ENCODE measurements at regions not wholly inside any gene's neighbourhood (a gene's known extent, or its start where the extent isn't known, plus 50 kb on each side); places are given as distances from the start of the nearest gene placed in this dataset.

DNA sequence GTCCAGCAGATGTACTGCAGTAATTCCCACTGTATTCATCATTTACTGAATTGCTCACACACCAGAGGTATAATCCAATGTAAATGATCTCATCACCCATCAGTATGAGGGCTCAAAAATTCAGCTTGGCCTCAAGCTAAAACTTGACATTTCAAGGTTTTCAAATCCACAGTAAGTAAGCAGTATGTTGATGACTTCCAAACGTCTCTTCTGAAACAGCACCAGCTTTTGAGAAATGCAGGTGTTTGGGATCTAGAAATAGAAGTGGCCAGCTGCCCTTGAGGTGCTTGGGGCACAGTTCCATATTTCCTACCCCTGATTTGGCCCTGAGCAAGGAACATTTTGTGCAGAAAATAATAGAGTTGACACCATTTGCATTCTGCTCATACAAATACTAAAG lies 388.0 kb upstream of the TUSC1 start:
- TF ChIP-seq, protein P1, sequence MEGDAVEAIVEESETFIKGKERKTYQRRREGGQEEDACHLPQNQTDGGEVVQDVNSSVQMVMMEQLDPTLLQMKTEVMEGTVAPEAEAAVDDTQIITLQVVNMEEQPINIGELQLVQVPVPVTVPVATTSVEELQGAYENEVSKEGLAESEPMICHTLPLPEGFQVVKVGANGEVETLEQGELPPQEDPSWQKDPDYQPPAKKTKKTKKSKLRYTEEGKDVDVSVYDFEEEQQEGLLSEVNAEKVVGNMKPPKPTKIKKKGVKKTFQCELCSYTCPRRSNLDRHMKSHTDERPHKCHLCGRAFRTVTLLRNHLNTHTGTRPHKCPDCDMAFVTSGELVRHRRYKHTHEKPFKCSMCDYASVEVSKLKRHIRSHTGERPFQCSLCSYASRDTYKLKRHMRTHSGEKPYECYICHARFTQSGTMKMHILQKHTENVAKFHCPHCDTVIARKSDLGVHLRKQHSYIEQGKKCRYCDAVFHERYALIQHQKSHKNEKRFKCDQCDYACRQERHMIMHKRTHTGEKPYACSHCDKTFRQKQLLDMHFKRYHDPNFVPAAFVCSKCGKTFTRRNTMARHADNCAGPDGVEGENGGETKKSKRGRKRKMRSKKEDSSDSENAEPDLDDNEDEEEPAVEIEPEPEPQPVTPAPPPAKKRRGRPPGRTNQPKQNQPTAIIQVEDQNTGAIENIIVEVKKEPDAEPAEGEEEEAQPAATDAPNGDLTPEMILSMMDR (IDR thresholded peaks at IDR 0.05; ENCODE audit: low read depth, low read length): no peak
- DNase-seq (ENCODE audit: extremely low read depth, low read depth): no peak

DNA sequence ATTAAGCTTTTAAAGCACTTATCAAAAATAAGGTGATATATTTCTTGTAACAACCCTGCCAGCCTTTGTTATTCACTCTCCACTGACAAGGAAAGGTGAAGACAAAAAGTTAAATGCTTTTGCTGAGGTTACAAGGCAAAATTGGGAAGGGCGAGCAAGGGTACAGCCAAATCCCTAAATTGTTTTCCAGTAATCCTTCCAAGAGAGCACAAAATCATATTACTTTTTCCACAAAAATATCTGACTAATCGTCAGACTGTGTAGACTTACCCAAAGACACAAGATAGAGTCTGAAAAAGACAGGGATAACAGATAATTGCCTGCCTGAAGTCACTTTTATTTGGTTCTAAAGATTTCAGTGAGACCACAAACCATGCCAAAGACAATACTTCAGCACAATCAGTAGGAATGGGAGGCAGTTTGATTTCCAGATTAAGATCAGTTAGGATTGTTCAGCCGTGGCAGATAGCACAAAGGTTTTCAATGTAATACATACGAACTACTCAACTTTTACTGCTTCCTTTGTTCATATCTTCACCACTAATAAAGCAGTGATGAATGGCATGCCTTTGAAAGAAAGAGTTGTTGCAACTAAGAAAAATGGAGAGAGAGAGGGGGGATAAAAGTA lies 383.8 kb upstream of the TUSC1 start:
- TF ChIP-seq, protein P1 (IDR thresholded peaks at IDR 0.05; ENCODE audit: low read depth, low read length): no peak
- DNase-seq (ENCODE audit: extremely low read depth, low read depth): no peak

DNA sequence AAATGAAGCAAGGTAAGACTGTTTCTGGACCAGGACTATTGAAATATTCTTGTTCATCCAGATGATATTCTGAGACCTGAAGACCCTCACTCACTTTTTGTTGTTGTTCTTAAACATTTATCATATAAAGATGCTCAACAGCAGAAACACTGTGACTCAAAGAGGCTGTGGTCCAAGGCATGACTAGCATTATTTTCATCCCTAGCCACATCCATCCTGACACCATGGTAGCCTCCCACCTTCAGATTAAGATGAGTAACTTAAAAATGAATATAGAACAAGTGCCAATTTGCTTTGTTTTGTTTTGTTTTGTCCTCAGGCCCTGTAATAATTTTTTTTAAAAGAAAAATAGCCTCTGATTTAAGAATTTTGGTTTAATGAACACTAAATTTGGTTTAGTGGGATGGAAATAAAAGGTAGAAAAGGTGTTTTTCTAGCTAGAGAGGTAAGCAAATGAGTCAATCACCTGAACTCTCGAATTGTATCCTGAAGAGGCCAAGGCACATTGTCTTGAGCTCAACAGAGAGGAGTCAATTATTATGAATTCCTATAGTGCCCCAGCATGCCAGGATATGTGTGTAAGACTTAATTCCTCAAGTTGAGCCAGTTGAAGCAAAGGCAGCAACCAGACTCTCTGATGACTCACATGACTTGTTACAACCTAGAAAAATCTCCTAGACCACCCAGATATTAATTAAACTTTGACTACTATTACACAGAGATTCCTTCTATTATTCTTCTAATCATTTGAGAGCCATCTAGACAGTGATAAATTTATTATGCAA lies 380.1 kb upstream of the TUSC1 start:
- no peak for DNase-seq (ENCODE audit: extremely low read depth, low read depth)

DNA sequence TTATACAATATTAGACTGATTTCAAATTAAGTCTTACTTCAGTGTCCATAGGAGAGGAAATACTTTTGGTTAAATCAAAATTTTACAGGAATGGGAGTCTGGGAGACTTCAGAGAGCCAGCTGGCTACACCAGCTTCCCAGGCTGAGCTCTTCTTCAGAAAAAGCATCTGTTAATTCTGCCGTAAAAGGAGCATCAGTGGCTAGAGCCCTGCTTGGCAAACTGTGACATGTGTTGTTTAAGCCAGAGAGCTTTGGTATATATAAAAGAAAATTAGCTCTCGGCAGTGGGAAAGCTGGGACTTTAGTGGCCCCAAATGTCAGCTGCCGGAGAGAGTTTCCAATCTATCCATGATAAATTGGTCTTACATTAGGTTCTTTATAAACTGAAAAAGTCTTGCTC lies 378.8 kb upstream of the TUSC1 start:
- TF ChIP-seq, protein P1 (IDR thresholded peaks at IDR 0.05; ENCODE audit: low read depth, low read length): no peak
- no peak for DNase-seq (ENCODE audit: extremely low read depth, low read depth)

More for the DNA sequence above, 380.1 kb upstream of the TUSC1 start:
- TF ChIP-seq, protein P1 (IDR thresholded peaks at IDR 0.05; ENCODE audit: low read depth, low read length): no peak

DNA sequence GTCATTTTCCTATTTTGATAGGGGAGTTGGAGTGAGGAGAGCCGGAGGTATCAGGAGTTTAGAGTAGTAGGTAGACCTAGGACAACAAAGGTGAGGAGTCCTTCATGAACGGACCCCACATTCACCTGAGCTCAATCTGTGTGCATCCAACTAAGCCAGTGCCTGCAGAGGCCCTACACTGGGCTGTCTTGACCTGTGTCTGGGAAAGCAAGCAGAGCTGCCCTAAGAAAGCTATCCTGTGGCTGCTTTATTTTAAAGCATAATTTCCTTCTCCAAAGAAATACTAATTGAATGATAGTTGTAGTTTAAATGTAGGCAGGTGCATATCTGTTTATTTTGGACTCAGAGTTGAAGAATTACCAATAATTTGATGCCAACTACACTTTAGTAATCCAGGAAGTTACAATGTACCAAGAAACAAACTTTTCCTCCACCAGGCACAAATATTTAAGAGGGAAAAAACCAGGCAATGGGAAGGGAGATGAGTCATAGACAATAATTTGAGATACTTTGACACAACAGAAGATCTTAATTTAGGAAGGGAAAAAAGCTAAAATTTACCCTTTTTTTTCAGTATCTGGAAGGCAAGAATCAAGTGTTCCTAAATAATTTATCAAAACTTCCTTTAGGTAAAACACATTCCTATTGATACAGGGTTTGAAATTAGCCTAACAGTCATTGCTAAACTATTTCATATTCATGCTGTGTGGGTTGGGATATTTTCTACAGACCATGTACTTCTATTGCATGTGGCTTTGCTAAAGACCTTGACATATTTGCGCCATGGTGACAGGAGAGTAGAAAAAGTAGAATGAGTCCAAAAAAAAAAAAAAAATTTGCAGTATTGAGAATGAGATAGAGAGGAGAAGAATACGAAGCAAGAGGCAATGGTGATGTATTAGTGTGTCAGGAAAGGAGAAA lies 376.6 kb upstream of the TUSC1 start:
- DNase-seq (ENCODE audit: extremely low read depth, low read depth): no peak
- TF ChIP-seq, protein P1 (IDR thresholded peaks at IDR 0.05; ENCODE audit: low read depth, low read length): no peak

DNA sequence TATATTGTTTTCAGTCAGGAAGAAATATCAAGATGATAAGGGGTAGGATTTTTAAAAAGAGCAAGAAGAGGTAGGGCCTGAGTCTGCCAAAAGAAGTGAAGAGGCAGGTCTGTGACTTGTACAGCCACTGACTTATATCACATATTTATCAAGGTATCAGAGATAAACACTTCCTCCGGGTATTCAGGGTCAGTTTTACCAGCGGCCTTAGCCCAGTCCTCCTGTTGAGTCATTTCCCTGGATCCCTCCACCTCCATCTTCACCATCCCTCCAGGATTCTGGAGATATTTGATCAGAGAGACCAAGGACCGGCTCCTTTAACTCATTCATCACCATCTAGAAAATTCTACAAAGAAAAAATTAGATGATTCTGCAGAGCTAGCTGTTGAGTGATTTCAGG lies 375.7 kb upstream of the TUSC1 start:
- DNase-seq (ENCODE audit: extremely low read depth, low read depth): no peak
- TF ChIP-seq, protein P1 (IDR thresholded peaks at IDR 0.05; ENCODE audit: low read depth, low read length): no peak

Measured in AG09319 (cell line).